Psoas muscle (tissue), 7 donors: ENCODE measurements at regions not wholly inside any gene's neighbourhood (a gene's known extent, or its start where the extent isn't known, plus 50 kb on each side); places are given as distances from the start of the nearest gene placed in this dataset.

ENCODE experiments used
- ATAC-seq, 4 donors: fragments of 200-7000 bp; cut with Tn5 transposase; one replicate each; pipeline ENCODE4 v1.9.1; 2020; ENCODE audit warnings: moderate library complexity in 3 of 4, mild to moderate bottlenecking in 2 of 4
- DNase-seq, 2 donors: peaks; one replicate each; pipeline ENCODE4 v3.0.0-alpha.2; 2020
- H3K27ac ChIP-seq: fragments of 200-600 bp; one replicate; pipeline ENCODE4 v1.8.0; 2022
- H3K27me3 ChIP-seq, 3 donors: fragments of 200-600 bp in 1 of 3; one replicate each; pipeline versions ENCODE4 v1.6.1 to v1.8.0; 2013 to 2022; ENCODE audit warnings: low read length in 2 of 3, mild to moderate bottlenecking in 2 of 3, moderate library complexity in 1 of 3; ENCODE audit not compliant: insufficient read depth in 3 of 3
- H3K36me3 ChIP-seq, 2 donors: fragments of 200-600 bp in 1 of 2; one replicate each; pipeline versions ENCODE4 v1.6.1 to v1.8.0; 2013 to 2022; ENCODE audit warnings: low read depth in 1 of 2, mild to moderate bottlenecking in 1 of 2, moderate library complexity in 1 of 2; ENCODE audit not compliant: insufficient read depth in 1 of 2
- H3K4me1 ChIP-seq: fragments of 200-600 bp; one replicate; pipeline ENCODE4 v1.8.0; 2022
- H3K4me3 ChIP-seq: fragments of 200-600 bp; one replicate; pipeline ENCODE4 v1.8.0; 2022; ENCODE audit warnings: mild to moderate bottlenecking
- H3K9me3 ChIP-seq: fragments of 200-600 bp; one replicate; pipeline ENCODE4 v1.8.0; 2022
- CTCF ChIP-seq: fragments of 200-600 bp; IDR thresholded peaks from one replicate; pipeline ENCODE4 v1.8.0; 2022; ENCODE audit warnings: antibody characterized with exemption
- WGBS, 3 donors: extraction: QIAGEN DNeasy Blood & Tissue Kit; methylation state at CpG; one replicate each; pipeline versions ENCODE4 v1.1.6 to v1.1.7; 2013; 5-methylcytosine and 5-hydroxymethylcytosine counted together
- intact Hi-C, 2 donors: fragments of 100-400 bp; cut with DNase I; formaldehyde crosslinking; loops; one replicate each; pipeline versions ENCODE4 v1.11.0 to v1.14.2; 2022
- donor health status: healthy with polysubstance abuse.
- donor health status: DM: no; HTN: no; CAD: no; lungs with moderate emphysema.
- donor health status: Bipolar disorder and iron deficiency.
- donor health status: healthy.
- donor health status: DM: yes; HTN: yes; CAD: no.
- donor health status: DM: no; HTN: no; CAD: no.
- donor health status: DM: yes; HTN: yes; CAD: no.

DNA sequence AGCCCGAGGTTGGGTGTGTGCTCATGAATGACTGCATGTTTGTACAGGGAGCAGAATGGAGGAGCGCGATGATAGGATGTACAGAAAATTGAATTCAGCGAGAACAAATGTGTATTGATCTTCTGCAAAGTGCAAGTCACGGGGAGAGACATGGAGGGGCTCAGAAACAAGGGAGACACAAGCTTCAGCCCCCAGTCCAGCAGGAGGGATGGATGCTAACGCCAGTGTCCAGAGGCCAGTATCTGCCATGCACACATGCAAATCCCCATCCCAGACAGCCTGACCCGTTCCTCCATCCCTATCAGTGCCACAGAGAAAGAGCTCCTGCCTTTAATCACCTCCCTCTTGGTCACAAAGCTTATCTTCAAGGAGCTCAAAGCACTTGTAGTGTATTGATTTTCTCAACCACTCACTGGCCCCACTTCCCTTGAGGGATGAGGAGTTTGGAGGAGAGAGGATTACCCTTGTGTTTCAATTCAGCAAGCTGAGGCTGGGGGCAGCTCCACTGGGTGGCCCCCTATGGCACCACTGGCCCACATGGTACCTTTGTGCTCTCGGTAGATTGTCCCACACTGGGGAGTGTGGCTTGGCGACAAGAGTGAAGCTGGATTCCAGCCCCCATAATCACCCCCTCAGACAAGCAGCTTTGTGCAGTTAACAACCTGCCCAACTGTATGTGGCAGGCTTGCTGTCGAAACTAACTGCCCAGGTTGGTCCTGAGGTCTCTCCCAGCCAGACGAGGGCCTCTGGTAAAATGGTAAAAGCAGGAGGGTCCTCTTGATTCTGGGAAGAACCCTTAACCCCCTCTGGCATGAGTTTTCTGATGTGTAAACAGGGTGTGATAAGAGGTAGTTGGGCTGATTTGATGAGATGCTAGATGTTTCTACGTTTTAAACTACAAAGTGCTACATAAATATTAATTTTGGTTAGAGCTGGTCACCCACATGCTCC lies 151.6 kb upstream of the UNC5B start:
- intact Hi-C loops, result no loop called here
- no peaks in the 10 kb centered on the region for H3K36me3 ChIP-seq
- H3K4me3 ChIP-seq, result no peak overlapping the region
- H3K4me1 ChIP-seq, result peaks cover 14% of the 10 kb centered on the region
- no peak overlapping the region for H3K27ac ChIP-seq
- DNase-seq (no peak), ATAC-seq (no peak)
- TF ChIP-seq CTCF, result no peak
- WGBS, 3 donors, result 90 to 91% (median 90%) methylated on average over 12 of the region's 12 CpGs
- H3K27me3 ChIP-seq, result no peaks in the 10 kb centered on the region
- H3K9me3 ChIP-seq, result no peaks in the 10 kb centered on the region

GRCh38 chr10:71061472-71061871 lies 150.9 kb upstream of the UNC5B start:
- no peak overlapping the region for H3K4me3 ChIP-seq
- intact Hi-C loops, result no loop called here
- TF ChIP-seq CTCF, result no peak
- H3K36me3 ChIP-seq, result no peaks in the 10 kb centered on the region
- H3K9me3 ChIP-seq, result no peaks in the 10 kb centered on the region
- no peaks in the 10 kb centered on the region for H3K27me3 ChIP-seq
- DNase-seq (no peak), ATAC-seq (no peak)
- H3K4me1 ChIP-seq, result peaks cover 14% of the 10 kb centered on the region
- no peak overlapping the region for H3K27ac ChIP-seq
- 83 to 84% (median 83%) methylated on average over 8 of the region's 8 CpGs for WGBS, 3 donors

- ATAC-seq, result no peak
- Histone ChIP-seq H3K4me3 (no peak overlapping the region), H3K27me3 (no peaks in the 10 kb centered on the region), H3K27ac (no peak overlapping the region), H3K4me1 (peaks cover 14% of the 10 kb centered on the region), H3K9me3 (no peaks in the 10 kb centered on the region), H3K36me3 (no peaks in the 10 kb centered on the region)
- WGBS, 3 donors, result 82 to 94% (median 90%) methylated on average over 5 of the region's 5 CpGs
- no peak for TF ChIP-seq CTCF
- intact Hi-C loops, result no loop called here
- no peak for DNase-seq
Observed at GRCh38 chr10:71062156-71062555, 150.2 kb upstream of the UNC5B start.

GRCh38 chr10:71063401-71063800 lies 149.0 kb upstream of the UNC5B start:
- H3K27ac ChIP-seq, result no peak overlapping the region
- intact Hi-C loops, result no loop called here
- no peak for DNase-seq

More at GRCh38 chr10:71063401-71063800, 149.0 kb upstream of the UNC5B start:
- 65 to 92% (median 81%) methylated on average over 6 to 7 of the region's 7 CpGs for WGBS, 3 donors
- TF ChIP-seq CTCF, result no peak
- no peaks in the 10 kb centered on the region for H3K9me3 ChIP-seq
- H3K27me3 ChIP-seq, result no peaks in the 10 kb centered on the region
- no peak for ATAC-seq
- peaks cover 14% of the 10 kb centered on the region for H3K4me1 ChIP-seq
- no peak overlapping the region for H3K4me3 ChIP-seq
- no peaks in the 10 kb centered on the region for H3K36me3 ChIP-seq
